Loucy (cell line): ENCODE measurements at regions not wholly inside any gene's neighbourhood (a gene's known extent, or its start where the extent isn't known, plus 50 kb on each side); places are given as distances from the start of the nearest gene placed in this dataset.

Source experiments
- EZH2phosphoT487 ChIP-seq: fragments of 200-600 bp; IDR thresholded peaks from 2 replicates; pipeline ENCODE4 v1.6.1; 2018; ENCODE audit warnings: antibody characterized with exemption, mild to moderate bottlenecking, moderate library complexity, borderline replicate concordance
- TF ChIP-seq, protein P1 (sequence below): fragments of 200-600 bp; sonication (generic); conservative IDR thresholded peaks from 2 replicates; pipeline ENCODE4 v1.5.1; 2014; ENCODE audit warnings: mild to moderate bottlenecking, antibody characterized with exemption, low read length

DNA sequence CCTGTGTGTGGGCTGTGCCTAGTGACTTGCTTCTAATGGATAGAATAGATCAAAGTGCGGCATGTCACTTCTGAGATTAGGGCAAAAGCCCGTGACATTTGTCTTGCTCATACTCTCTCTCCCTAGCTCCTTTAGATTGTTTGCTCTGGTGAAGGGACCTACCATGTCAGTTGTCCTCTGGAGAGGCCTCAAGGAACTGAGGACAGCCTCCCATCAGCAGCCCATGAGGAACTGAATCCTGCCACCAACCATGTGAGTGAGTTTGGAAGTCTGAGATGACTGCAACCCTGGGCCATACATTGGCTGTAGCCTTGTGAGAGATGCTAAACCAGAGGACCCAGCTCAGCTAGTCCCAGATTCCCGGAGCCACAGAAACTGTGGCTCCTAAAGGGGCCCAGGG lies 101.6 kb upstream of the ESRRB start:
- TF ChIP-seq, protein P1, sequence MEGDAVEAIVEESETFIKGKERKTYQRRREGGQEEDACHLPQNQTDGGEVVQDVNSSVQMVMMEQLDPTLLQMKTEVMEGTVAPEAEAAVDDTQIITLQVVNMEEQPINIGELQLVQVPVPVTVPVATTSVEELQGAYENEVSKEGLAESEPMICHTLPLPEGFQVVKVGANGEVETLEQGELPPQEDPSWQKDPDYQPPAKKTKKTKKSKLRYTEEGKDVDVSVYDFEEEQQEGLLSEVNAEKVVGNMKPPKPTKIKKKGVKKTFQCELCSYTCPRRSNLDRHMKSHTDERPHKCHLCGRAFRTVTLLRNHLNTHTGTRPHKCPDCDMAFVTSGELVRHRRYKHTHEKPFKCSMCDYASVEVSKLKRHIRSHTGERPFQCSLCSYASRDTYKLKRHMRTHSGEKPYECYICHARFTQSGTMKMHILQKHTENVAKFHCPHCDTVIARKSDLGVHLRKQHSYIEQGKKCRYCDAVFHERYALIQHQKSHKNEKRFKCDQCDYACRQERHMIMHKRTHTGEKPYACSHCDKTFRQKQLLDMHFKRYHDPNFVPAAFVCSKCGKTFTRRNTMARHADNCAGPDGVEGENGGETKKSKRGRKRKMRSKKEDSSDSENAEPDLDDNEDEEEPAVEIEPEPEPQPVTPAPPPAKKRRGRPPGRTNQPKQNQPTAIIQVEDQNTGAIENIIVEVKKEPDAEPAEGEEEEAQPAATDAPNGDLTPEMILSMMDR, result no peak
- no peak for TF ChIP-seq EZH2phosphoT487
